ENCODE measurements at regions not wholly inside any gene's neighbourhood (a gene's known extent, or its start where the extent isn't known, plus 50 kb on each side); places are given as distances from the start of the nearest gene placed in this dataset.
A peak's percentile ranks its signal among the peaks of the same experiment; 100 is the strongest.

- no peak for DNase-seq
- ChIA-PET CTCF (no interaction called here), POLR2A (no interaction called here)
- H3K4me1 Mint-ChIP-seq, result peaks cover 9% of the 10 kb centered on the region
- H3K36me3 Mint-ChIP-seq (ENCODE audit: low read depth), result peaks cover 33% of the 10 kb centered on the region
- no peak overlapping the region for H3K4me3 Mint-ChIP-seq
- H3K9me3 Mint-ChIP-seq, result peaks cover 25% of the 10 kb centered on the region
- H3K27ac Mint-ChIP-seq, result no peak overlapping the region
- H3K27me3 Mint-ChIP-seq, result no peaks in the 10 kb centered on the region
Observed at GRCh38 chr13:42453091-42453645, 120.8 kb upstream of the TNFSF11 start.

- POLR2A ChIA-PET, result no interaction called here
Observed at GRCh38 chr13:42454749-42455148, 119.2 kb upstream of the TNFSF11 start.

DNA sequence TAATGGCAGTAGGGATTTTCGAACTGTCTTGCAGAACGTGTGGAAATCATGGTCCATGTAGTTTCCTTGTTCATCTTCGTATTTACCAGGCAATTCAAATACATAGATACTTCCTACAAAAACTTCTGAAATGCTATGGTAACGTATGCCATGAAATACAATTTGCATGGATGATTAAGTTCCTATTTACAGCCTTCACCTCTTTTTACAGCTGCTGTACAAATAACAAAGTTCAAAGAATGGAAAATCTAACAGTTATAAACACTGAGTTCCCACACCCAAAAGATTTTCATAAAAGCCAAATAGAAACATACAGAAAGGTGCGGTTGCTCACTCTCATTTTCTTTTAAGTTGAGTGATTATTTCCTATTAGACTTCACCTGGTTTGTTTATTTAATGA, 115.8 kb upstream of the TNFSF11 start:
- Mint-ChIP-seq H3K4me1 (peaks cover 3% of the 10 kb centered on the region), H3K4me3 (no peak overlapping the region), H3K36me3 (ENCODE audit: low read depth) (peaks cover 42% of the 10 kb centered on the region), H3K27me3 (no peaks in the 10 kb centered on the region), H3K27ac (no peak overlapping the region), H3K9me3 (peaks cover 29% of the 10 kb centered on the region)
- POLR2A ChIA-PET, result no interaction called here
- CTCF ChIA-PET, result no interaction called here
- no peak for DNase-seq

More at GRCh38 chr13:42454749-42455148, 119.2 kb upstream of the TNFSF11 start:
- Mint-ChIP-seq H3K4me3 (no peak overlapping the region), H3K9me3 (peaks cover 15% of the 10 kb centered on the region), H3K36me3 (ENCODE audit: low read depth) (peaks cover 27% of the 10 kb centered on the region), H3K4me1 (peaks cover 2% of the 10 kb centered on the region), H3K27me3 (no peaks in the 10 kb centered on the region), H3K27ac (no peak overlapping the region)
- DNase-seq, result no peak
- CTCF ChIA-PET, result no interaction called here

DNA sequence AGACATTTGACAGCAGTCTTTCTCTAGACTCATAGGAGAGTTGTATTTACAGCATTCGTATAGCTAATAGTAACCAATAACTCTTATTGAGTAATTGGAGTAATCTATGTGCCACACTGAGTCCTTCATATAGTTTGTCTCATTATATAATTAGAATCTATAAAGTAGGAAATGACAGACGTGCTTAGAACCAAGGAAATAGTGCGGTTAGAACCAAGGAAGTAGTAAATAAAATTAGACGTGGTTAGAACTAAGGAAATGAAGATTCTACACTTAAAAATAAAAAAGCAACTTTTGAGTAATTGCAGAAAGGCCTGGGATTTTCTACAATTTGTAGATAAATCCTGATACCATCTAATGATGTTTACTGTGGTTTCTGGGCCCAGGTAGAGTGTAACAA, 107.8 kb upstream of the TNFSF11 start:
- no peaks in the 10 kb centered on the region for H3K27me3 Mint-ChIP-seq
- DNase-seq, result no peak
- peaks cover 54% of the 10 kb centered on the region for H3K36me3 Mint-ChIP-seq (ENCODE audit: low read depth)
- ChIA-PET POLR2A (interaction anchor here (0.6 to 1.1 kb wide), 4 partner anchors 12 to 1455 kb away, joined by 3 to 4 read pairs (median 3); no protein-coding TSS in a partner anchor), CTCF (interaction anchor here (0.5 to 1.3 kb wide), 3 partner anchors 9 to 134 kb away, joined by 3 to 5 read pairs (median 4); no protein-coding TSS in a partner anchor)
- peaks cover 40% of the 10 kb centered on the region for H3K9me3 Mint-ChIP-seq
- H3K27ac Mint-ChIP-seq, result peak overlapping the region; percentile 46
- H3K4me1 Mint-ChIP-seq, result peaks cover 22% of the 10 kb centered on the region
- no peak overlapping the region for H3K4me3 Mint-ChIP-seq

DNA sequence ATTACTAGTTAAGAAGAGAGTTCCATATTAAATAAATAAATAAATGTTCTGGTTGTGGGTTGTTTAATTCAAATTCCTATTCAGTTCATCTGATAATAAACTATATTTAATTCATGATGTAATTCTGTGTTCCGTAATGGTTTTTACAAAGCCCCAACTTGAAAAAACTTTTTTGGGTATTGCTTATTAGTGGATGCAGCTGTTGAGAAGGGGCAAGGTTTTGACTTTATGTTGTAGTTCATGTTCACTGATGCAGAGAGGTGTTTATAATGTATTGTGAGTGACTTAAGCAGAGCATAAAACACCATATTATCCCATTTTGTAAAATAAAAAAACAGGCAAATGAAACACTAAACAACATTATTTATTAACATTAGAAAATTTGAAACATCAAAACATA, 107.3 kb upstream of the TNFSF11 start:
- ChIA-PET CTCF (interaction anchor here (0.5 kb wide), 1 partner anchor 135 kb away, joined by 4 read pairs; no protein-coding TSS in a partner anchor), POLR2A (interaction anchor here (1.0 to 1.1 kb wide), 2 partner anchors 11 to 74 kb away, joined by 3 to 4 read pairs; no protein-coding TSS in a partner anchor)
- Mint-ChIP-seq H3K9me3 (peaks cover 35% of the 10 kb centered on the region), H3K27ac (no peak overlapping the region), H3K4me1 (peaks cover 20% of the 10 kb centered on the region), H3K36me3 (ENCODE audit: low read depth) (peaks cover 51% of the 10 kb centered on the region), H3K4me3 (no peak overlapping the region), H3K27me3 (no peaks in the 10 kb centered on the region)
- no peak for DNase-seq

GRCh38 chr13:42474954-42475353, 99.0 kb upstream of the TNFSF11 start:
- Mint-ChIP-seq H3K4me1 (peaks cover 21% of the 10 kb centered on the region), H3K36me3 (ENCODE audit: low read depth) (peaks cover 21% of the 10 kb centered on the region), H3K4me3 (no peak overlapping the region), H3K9me3 (peaks cover 13% of the 10 kb centered on the region), H3K27me3 (no peaks in the 10 kb centered on the region), H3K27ac (no peak overlapping the region)
- ChIA-PET POLR2A (no interaction called here), CTCF (interaction anchor here (1.0 to 2.1 kb wide), 2 partner anchors 10 to 141 kb away, joined by 3 to 6 read pairs; no protein-coding TSS in a partner anchor)
- no peak for DNase-seq

DNA sequence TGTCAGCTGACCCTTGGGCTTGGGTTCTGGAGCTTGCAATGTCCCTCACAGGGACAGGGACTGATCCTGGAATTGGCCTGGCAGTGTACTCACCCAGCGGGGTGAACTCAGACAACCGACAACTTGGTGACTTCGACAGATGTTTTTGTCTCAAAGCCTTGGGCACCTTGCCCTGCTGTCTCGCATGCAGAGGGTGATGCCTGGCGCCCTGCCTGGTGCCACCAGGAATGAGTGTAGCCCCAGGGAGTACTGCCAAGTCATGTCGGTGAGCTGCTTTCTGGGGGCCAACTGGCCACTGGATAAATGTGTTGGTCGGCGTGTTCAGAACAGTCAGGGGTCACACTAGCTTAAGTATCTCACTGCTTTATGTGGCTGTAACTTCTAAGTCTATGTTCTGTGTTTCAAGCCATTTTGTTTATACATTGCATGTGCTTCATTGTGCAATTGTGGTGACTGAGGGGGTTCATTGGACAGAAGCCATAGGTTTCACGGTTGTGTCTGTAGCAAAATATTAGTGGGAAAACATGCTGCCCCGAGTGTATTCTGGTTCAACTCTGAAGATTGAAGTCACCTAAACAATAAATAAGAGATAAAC, 96.3 kb upstream of the TNFSF11 start:
- DNase-seq, result no peak
- Mint-ChIP-seq H3K36me3 (ENCODE audit: low read depth) (peaks cover 19% of the 10 kb centered on the region), H3K4me3 (no peak overlapping the region), H3K27ac (no peak overlapping the region), H3K4me1 (peaks cover 25% of the 10 kb centered on the region), H3K27me3 (no peaks in the 10 kb centered on the region), H3K9me3 (peaks cover 10% of the 10 kb centered on the region)
- ChIA-PET POLR2A (interaction anchor here (0.6 to 1.3 kb wide), 4 partner anchors 12 to 85 kb away, joined by 3 to 4 read pairs (median 3); no protein-coding TSS in a partner anchor), CTCF (interaction anchor here (0.7 to 2.1 kb wide), 8 partner anchors 12 to 205 kb away, joined by 3 to 20 read pairs (median 3); no protein-coding TSS in a partner anchor)

- no peak for DNase-seq
- Mint-ChIP-seq H3K27ac (no peak overlapping the region), H3K4me1 (peaks cover 25% of the 10 kb centered on the region), H3K36me3 (ENCODE audit: low read depth) (peaks cover 17% of the 10 kb centered on the region), H3K4me3 (no peak overlapping the region), H3K27me3 (no peaks in the 10 kb centered on the region), H3K9me3 (peaks cover 10% of the 10 kb centered on the region)
- ChIA-PET POLR2A (interaction anchor here (0.7 to 1.3 kb wide), 2 partner anchors 15 to 145 kb away, joined by 3 read pairs; no protein-coding TSS in a partner anchor), CTCF (interaction anchor here (0.7 to 2.1 kb wide), 18 partner anchors 13 to 602 kb away, joined by 3 to 20 read pairs (median 3); no protein-coding TSS in a partner anchor)
Observed at GRCh38 chr13:42478531-42479156, 95.3 kb upstream of the TNFSF11 start.

GRCh38 chr13:42484386-42484785, 89.6 kb upstream of the TNFSF11 start:
- H3K4me3 Mint-ChIP-seq, result no peak overlapping the region
- H3K36me3 Mint-ChIP-seq (ENCODE audit: low read depth), result peaks cover 19% of the 10 kb centered on the region
- POLR2A ChIA-PET, result no interaction called here
- CTCF ChIA-PET, result no interaction called here
- peaks cover 14% of the 10 kb centered on the region for H3K4me1 Mint-ChIP-seq
- no peaks in the 10 kb centered on the region for H3K9me3 Mint-ChIP-seq
- DNase-seq, result no peak
- no peaks in the 10 kb centered on the region for H3K27me3 Mint-ChIP-seq
- H3K27ac Mint-ChIP-seq, result no peak overlapping the region

- POLR2A ChIA-PET, result no interaction called here
- Mint-ChIP-seq H3K9me3 (no peaks in the 10 kb centered on the region), H3K36me3 (ENCODE audit: low read depth) (peaks cover 19% of the 10 kb centered on the region), H3K4me1 (peaks cover 5% of the 10 kb centered on the region), H3K4me3 (no peak overlapping the region), H3K27me3 (no peaks in the 10 kb centered on the region), H3K27ac (no peak overlapping the region)
- CTCF ChIA-PET, result no interaction called here
- no peak for DNase-seq
Observed at GRCh38 chr13:42485272-42485671, 88.7 kb upstream of the TNFSF11 start.

DNA sequence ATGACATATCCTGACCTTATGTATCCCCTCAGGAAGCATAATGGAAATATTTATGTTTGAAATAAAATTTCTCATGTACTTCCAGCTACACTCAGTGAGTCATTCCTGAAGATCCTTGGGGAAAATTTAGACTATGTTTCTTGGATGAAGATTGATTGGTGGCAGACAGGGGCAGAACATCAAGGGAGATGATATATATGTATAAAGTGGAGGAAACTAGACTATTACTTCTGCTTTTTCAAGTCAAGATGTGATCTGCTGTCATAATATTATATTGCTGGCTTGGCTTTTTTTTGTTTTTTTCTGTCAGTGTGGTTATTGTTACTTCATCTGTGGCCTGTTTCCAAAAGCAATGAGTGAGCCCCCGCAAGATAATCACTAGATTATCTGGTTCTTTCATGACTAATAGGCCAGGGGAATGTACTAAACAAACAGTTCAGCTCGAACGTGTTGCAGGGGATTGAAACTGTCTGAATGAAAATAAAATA, 87.2 kb upstream of the TNFSF11 start:
- Mint-ChIP-seq H3K27me3 (no peaks in the 10 kb centered on the region), H3K9me3 (no peaks in the 10 kb centered on the region), H3K4me3 (no peak overlapping the region), H3K27ac (no peak overlapping the region), H3K4me1 (peaks cover 8% of the 10 kb centered on the region), H3K36me3 (ENCODE audit: low read depth) (peaks cover 19% of the 10 kb centered on the region)
- no peak for DNase-seq
- ChIA-PET POLR2A (no interaction called here), CTCF (no interaction called here)

- Mint-ChIP-seq H3K36me3 (ENCODE audit: low read depth) (peaks cover 19% of the 10 kb centered on the region), H3K27ac (no peak overlapping the region), H3K9me3 (no peaks in the 10 kb centered on the region), H3K4me1 (peaks cover 9% of the 10 kb centered on the region), H3K4me3 (no peak overlapping the region), H3K27me3 (no peaks in the 10 kb centered on the region)
- DNase-seq, result no peak
- ChIA-PET POLR2A (no interaction called here), CTCF (no interaction called here)
Observed at GRCh38 chr13:42487221-42487620, 86.7 kb upstream of the TNFSF11 start.

- Mint-ChIP-seq H3K4me1 (peaks cover 37% of the 10 kb centered on the region), H3K27ac (no peak overlapping the region), H3K4me3 (no peak overlapping the region), H3K27me3 (no peaks in the 10 kb centered on the region), H3K9me3 (no peaks in the 10 kb centered on the region), H3K36me3 (ENCODE audit: low read depth) (peaks cover 16% of the 10 kb centered on the region)
- DNase-seq, result no peak
- ChIA-PET POLR2A (no interaction called here), CTCF (no interaction called here)
Observed at GRCh38 chr13:42490676-42491075, 83.3 kb upstream of the TNFSF11 start.

Data from activated CD4-positive, alpha-beta memory T cell treated with anti-CD3 and anti-CD28 coated beads, Interleukin-2, amount 10 ng/mL, durations not matched to agents 7 days and 5 days (primary cell).